ENCODE measurements at regions not wholly inside any gene's neighbourhood (a gene's known extent, or its start where the extent isn't known, plus 50 kb on each side); places are given as distances from the start of the nearest gene placed in this dataset.
A peak's percentile ranks its signal among the peaks of the same experiment; 100 is the strongest.

GRCh38 chr11:115950660-115951059 is 446.4 kb upstream of the CADM1 start:
- TF ChIP-seq CTCF (IDR thresholded peaks at IDR 0.05; ENCODE audit: poor library complexity, severe bottlenecking), result no peak
- TF ChIP-seq SMC3 (conservative IDR thresholded peaks at IDR 0.05; ENCODE audit: poor library complexity), result no peak
- TF ChIP-seq POLR2AphosphoS5 (IDR thresholded peaks at IDR 0.05), result no peak
- TF ChIP-seq EZH2 (IDR thresholded peaks at IDR 0.05; ENCODE audit: borderline replicate concordance, insufficient read depth, low read length, poor library complexity, severe bottlenecking), result no peak
- TF ChIP-seq REST (IDR thresholded peaks at IDR 0.05; ENCODE audit: borderline replicate concordance), result no peak
- TF ChIP-seq RAD21 (conservative IDR thresholded peaks at IDR 0.05), result no peak
- TF ChIP-seq MXI1 (conservative IDR thresholded peaks at IDR 0.05; ENCODE audit: poor library complexity, severe bottlenecking), result no peak
- no peak for TF ChIP-seq EP300 (conservative IDR thresholded peaks at IDR 0.05; ENCODE audit: poor library complexity, severe bottlenecking)
- no peaks in the 10 kb centered on the region for H3K9me3 ChIP-seq (ENCODE audit: low read length)
- H3K27me3 ChIP-seq (ENCODE audit: insufficient read depth, low read depth, low read length), result no peaks in the 10 kb centered on the region
- H3K27ac ChIP-seq (ENCODE audit: low read length), result no peak overlapping the region
- no peaks in the 10 kb centered on the region for H3K36me3 ChIP-seq (ENCODE audit: insufficient read depth, low read length)
- H3K79me2 ChIP-seq (replicated peaks; ENCODE audit: insufficient read depth, low read length), result no peaks in the 10 kb centered on the region
- no peaks in the 10 kb centered on the region for H3F3A ChIP-seq (ENCODE audit: insufficient read depth, low read length, poor library complexity, severe bottlenecking)
- no peak overlapping the region for H3K4me2 ChIP-seq (ENCODE audit: low read length)
- no peaks in the 10 kb centered on the region for H4K20me1 ChIP-seq (ENCODE audit: insufficient read depth)
- H3K4me3 ChIP-seq (ENCODE audit: low read length), result no peak overlapping the region
- no peak overlapping the region for H2AFZ ChIP-seq (ENCODE audit: low read depth, low read length)
- H3K9ac ChIP-seq (ENCODE audit: low read length), result no peak overlapping the region
- H3K9me2 ChIP-seq (ENCODE audit: insufficient read depth, low read length), result no peaks in the 10 kb centered on the region

- Histone ChIP-seq H3K9me3 (ENCODE audit: low read length) (no peaks in the 10 kb centered on the region), H3K27me3 (ENCODE audit: insufficient read depth, low read depth, low read length) (no peaks in the 10 kb centered on the region), H3K27ac (ENCODE audit: low read length) (peak overlapping the region; percentile 11), H3K36me3 (ENCODE audit: insufficient read depth, low read length) (no peaks in the 10 kb centered on the region), H3K79me2 (replicated peaks; ENCODE audit: insufficient read depth, low read length) (no peaks in the 10 kb centered on the region), H4K20me1 (ENCODE audit: insufficient read depth) (no peaks in the 10 kb centered on the region), H3F3A (ENCODE audit: insufficient read depth, low read length, poor library complexity, severe bottlenecking) (no peaks in the 10 kb centered on the region), H3K9me2 (ENCODE audit: insufficient read depth, low read length) (no peaks in the 10 kb centered on the region), H3K4me3 (ENCODE audit: low read length) (no peak overlapping the region), H3K9ac (ENCODE audit: low read length) (no peak overlapping the region), H3K4me2 (ENCODE audit: low read length) (no peak overlapping the region), H2AFZ (ENCODE audit: low read depth, low read length) (no peak overlapping the region)
- TF ChIP-seq POLR2AphosphoS5 (IDR thresholded peaks at IDR 0.05) (peak; percentile 73), TAF1 (IDR thresholded peaks at IDR 0.05; ENCODE audit: low read depth) (no peak), CTCF (IDR thresholded peaks at IDR 0.05; ENCODE audit: poor library complexity, severe bottlenecking) (no peak), EP300 (conservative IDR thresholded peaks at IDR 0.05; ENCODE audit: poor library complexity, severe bottlenecking) (peak; percentile 54)
Measured at GRCh38 chr11:115944596-115944995, 440.4 kb upstream of the CADM1 start.

Data from neural cell (in vitro differentiated cells).